ENCODE measurements at regions not wholly inside any gene's neighbourhood (a gene's known extent, or its start where the extent isn't known, plus 50 kb on each side); places are given as distances from the start of the nearest gene placed in this dataset.

DNA sequence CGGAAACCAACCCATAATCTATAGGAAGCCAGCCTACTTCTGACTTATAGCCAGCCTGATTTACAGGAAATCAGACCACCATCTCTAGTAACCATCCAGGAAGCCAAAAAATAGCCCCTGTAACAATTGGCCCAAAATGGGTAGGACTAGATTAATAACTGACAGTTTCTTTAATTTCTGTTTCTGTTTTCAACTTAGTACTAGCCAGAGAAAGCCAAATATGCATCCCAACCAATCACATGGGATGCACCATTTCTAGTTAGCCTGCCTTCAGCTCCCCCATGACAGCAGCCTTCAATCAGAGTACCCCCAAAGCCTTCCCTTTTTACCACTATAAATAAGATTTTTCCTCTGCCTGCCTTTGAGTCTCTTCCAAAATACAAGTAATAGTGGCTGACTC lies 239.1 kb upstream of the GADL1 start:
- TF ChIP-seq MYC (IDR thresholded peaks at IDR 0.05; ENCODE audit: low read depth, low read length) (no peak), CTCF (IDR thresholded peaks at IDR 0.05; ENCODE audit: low read depth, low read length) (no peak), POLR2A (IDR thresholded peaks at IDR 0.05; ENCODE audit: extremely low read depth, insufficient read length) (no peak)
- TF ChIP-seq, protein P1, sequence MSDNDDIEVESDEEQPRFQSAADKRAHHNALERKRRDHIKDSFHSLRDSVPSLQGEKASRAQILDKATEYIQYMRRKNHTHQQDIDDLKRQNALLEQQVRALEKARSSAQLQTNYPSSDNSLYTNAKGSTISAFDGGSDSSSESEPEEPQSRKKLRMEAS (IDR thresholded peaks at IDR 0.05; ENCODE audit: low read depth, low read length): no peak
